ENCODE measurements at regions not wholly inside any gene's neighbourhood (a gene's known extent, or its start where the extent isn't known, plus 50 kb on each side); places are given as distances from the start of the nearest gene placed in this dataset.
"Not testable (repeated sequence)": the region's sequence is repeated elsewhere in the genome, so short reads cannot be mapped to it uniquely, and the experiment has no call there.

GRCh38 chr5:173493846-173494245 is 122.6 kb downstream of the BOD1 start:
- DNase-seq: no peak

GRCh38 chr5:173493040-173493439 is 123.4 kb downstream of the BOD1 start:
- DNase-seq: no peak

- DNase-seq: no peak
These were observed 125.8 kb downstream of the BOD1 start for GRCh38 chr5:173490681-173491080.

DNA sequence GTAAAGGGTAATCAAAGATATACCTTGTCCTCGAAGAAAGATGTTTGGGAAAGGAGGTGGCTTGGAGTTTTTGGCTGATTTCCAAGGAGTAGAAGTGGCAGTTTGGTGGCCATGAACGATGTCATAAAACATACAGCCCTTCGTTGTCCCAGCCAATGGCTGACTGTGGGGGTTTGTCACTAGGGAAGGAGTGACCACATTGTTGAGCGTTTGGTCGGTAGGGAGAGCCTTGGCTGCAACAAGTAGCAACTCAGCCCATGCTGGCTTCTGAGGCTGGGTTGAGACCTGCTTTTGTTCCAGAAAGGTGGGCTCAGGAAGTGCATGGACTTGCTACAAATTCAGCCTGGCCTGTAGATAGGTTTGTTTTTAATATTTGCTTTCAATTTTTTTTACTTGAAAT is 128.3 kb downstream of the BOD1 start:
- DNase-seq: no peak

DNA sequence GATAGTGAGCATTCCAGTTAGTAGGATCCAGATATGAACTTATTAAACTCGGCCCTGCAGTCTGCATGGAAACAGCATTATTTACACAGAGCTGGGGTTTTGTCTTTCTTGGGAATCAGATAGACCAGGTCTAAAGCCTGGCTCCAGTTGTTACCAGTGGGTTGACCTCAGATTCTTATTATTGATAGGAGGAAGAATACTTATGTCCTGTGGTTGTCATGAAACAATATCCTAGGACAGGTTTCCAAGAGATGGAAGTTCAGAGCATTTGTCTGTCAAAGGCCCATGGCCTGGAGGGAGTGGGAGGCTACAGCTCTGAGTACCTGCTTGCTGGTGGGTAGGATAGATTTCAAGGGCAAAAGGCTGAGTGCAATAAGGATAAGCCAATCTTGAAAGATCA is 129.2 kb downstream of the BOD1 start:
- DNase-seq: no peak

DNA sequence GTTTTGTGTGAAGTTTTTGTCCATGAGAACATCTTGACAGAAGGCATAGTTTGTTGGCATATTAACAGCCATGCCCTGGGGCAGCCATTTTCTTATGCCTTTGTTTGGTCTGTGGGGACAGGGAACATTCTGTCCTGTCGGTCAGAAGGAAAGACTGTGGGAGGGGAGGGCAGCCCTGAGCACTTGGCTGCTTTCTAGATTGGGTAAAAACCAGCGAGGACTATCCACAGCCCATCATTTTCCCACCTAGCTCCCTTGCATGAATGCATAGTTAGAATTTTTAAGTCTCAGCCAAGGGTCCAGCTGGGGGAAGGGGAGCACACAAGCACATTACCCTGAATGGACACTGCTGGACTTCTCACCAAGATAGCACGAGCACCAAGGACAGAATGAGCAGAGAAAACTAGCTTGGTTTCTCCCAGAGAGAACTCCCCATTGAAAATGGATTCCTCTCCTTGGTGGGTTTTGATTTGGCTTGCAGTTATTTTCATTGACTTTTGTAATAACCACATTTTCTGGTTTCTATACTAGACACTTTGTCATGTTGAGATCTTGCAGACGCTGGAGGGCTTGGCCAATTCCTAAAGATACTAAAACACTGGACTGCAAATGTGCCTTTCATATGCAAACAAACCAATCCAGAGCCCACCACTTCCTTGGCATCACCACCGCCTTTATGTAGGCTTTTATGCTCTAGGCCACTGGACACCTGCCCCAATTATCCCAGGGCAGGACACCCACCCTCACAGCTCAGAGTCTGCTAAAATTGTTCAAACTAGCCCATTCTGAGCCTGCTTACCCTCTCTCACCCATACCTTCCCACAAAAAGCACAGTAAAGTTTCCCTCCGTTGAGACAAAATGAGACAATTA is 129.9 kb downstream of the BOD1 start:
- DNase-seq: no peak

DNA sequence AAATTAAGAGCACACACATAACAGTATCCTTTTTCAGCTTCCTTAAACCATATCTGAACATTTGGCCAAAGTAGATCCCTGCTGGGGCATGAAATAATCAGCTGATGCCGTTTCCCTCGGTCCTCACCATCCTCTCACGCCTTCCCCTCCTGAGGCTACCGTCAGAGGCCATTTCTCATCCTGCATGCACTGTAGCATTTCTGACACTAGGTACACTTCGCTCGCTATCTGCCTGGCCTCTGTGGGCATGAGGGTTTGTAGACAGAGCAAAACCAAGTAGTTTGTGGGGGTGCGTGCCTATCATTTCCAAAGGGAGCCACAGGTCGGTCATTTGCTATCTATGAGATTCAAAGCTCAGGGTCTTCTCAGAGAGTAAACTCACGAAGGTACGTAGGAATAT is 131.9 kb downstream of the BOD1 start:
- DNase-seq: no peak

- not testable (repeated sequence) for DNase-seq
These were observed 132.9 kb downstream of the BOD1 start for GRCh38 chr5:173483599-173483998.

GRCh38 chr5:173483160-173483559 is 133.3 kb downstream of the BOD1 start:
- no peak for DNase-seq

DNA sequence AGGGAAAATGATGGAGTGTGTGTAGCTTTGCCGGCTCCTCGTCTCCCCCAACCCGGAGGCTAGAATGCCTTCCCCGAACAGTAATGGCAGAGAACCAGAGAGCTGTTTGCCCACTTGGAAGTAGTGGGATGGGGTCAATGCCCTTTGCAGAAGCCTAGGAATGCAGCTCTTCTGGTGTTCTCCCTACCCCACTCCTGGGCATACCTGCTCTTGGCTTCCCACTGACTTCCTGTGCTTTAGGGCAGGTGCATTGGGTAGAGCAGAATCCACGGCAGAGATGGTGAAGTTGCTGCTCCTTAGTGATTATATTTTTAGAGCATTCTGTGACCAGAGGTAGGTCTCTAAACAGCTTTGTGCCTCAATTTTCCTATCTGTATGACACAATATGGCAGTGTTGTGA is 134.6 kb downstream of the BOD1 start:
- DNase-seq: no peak

DNA sequence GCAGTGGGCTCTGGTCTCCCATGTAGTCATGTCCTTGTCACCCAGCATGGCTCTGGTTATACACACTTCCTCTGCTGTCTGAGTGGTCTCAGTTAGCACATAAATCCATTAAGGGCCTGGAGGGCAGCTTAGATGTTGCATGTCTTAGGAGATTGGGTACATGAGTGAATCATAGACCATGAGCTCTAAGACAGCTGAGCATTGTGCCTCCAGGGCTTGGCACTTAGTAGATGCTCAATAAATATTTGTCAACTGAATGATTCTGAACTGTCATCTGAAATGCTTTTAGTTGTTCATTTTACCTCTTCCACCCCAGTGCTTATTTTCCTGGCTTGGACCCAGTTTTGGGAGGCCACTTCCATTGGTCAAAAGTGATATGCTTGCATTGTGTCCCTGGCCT is 135.6 kb downstream of the BOD1 start:
- no peak for DNase-seq

GRCh38 chr5:173479711-173480110 is 136.7 kb downstream of the BOD1 start:
- no peak for DNase-seq

GRCh38 chr5:173477345-173478040 is 139.0 kb downstream of the BOD1 start:
- DNase-seq: no peak

DNA sequence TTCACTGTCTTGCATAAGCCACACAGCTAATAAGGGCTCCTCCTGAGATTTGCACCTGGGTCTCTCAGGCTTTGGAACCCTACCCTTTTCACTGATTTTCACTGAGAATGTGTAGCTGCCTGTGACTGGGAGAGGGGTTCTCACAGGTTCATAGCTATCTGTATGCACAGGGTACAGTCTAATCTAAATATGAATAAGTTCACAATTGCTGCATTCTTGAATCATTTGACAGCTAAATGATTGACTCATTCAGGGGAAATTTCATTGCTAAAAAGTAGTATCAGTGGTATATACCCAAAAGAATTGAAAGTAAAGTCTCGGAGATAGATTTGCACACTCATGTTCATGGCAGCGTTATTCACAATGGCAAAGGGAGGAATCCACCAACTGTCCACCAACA is 140.7 kb downstream of the BOD1 start:
- no peak for DNase-seq

GRCh38 chr5:173474881-173475287 is 141.6 kb downstream of the BOD1 start:
- no peak for DNase-seq

- DNase-seq: no peak
These were observed 143.2 kb downstream of the BOD1 start for GRCh38 chr5:173473288-173473687.

GRCh38 chr5:173472784-173473278 is 143.6 kb downstream of the BOD1 start:
- DNase-seq: no peak

DNA sequence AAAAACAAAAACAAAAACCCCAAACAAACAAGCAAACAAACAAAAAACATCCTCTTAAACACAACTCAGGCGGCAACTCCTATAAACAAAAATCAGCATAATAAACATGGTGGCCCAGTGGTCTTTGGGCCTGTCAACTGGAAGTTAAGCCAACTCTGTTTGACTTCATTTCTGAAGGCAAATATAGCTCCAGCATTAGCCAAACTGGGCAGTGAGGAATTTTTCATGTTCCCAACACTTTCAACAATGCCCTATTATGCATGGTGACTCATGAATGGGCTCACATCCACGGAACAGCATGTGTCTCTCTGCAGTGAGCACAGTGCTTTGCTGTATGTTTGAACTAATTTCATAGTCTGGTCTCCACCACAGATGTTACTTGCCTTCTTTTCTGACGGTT is 143.9 kb upstream of the STC2 start:
- no peak for DNase-seq

DNA sequence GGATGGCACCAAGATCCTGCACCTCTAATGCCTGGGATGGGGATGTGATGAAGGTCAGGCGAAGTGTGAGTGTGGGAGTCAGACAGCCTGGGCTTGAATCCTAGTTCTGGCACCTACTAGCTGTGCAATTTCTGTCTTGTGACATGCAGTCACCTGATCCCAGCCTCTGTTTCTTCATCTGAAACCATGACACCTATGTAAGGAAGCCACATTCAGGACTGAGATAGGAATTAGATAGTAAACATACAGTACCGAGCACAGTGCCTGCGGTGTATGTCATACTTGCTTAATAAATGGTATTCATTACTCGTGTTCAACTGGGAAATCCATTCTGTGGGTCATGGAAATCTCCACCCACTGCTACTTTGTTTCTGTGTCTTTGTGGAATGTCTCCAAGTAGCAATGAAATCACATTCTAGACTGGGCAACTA is 140.6 kb upstream of the STC2 start:
- DNase-seq: no peak

DNA sequence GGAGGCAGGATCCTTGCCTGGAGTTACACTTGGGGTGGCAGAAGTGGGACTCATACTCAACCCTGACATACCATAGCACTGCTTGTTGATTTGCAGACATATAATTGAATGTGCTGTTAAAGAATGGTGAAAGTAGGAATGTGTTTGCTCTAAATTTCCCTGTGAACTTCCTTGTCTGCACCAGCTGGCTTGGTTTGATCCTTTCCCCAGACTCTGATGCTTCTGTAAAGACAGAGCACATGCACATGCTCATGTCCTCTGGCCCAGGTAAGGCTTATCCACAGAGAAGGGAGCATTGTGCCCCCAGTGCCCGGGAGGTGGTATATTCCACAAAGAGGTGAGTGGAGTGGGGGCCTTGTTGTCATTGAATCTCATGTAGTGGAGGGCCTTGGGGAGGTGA is 138.0 kb upstream of the STC2 start:
- no peak for DNase-seq

- DNase-seq: no peak
These were observed 136.6 kb upstream of the STC2 start for GRCh38 chr5:173464813-173465212.

DNA sequence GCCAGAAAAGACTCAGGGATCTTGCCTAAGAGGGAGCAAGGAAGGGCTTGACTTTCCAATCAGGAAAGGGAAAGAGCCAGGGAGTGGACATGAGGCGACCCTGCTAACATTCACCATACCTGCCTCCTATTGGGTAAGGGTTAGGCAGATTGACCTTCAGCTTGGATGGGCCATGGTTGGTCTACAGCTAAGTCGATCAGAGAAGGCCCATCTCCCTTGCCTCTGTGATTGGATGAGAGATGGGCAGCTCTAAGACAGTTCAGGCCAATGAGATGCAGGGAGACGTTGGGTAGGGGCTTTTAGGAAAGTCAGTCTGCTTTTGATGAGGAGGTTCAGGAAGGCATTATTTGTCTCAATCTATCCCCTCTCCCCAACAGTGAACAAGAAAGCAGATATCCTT is 135.0 kb upstream of the STC2 start:
- DNase-seq: no peak

GRCh38 chr5:173458828-173459609 is 130.8 kb upstream of the STC2 start:
- DNase-seq: no peak
